SJSA1 (cell line): ENCODE measurements at regions not wholly inside any gene's neighbourhood (a gene's known extent, or its start where the extent isn't known, plus 50 kb on each side); places are given as distances from the start of the nearest gene placed in this dataset.
A peak's percentile ranks its signal among the peaks of the same experiment; 100 is the strongest.

ENCODE experiments used
- DNase-seq, 2 experiments: peaks; one replicate each; pipeline ENCODE4 v3.0.0-alpha.2; 2015 to 2020; ENCODE audit warnings: low spot score in 2 of 2, low read depth in 1 of 2
- H3K27ac ChIP-seq: fragments of 250-450 bp; sonication (Bioruptor Pico); 2 replicates; pipeline ENCODE4 v1.5.1; 2020; ENCODE audit warnings: mild to moderate bottlenecking, moderate library complexity
- H3K27me3 ChIP-seq: fragments of 250-450 bp; sonication (Bioruptor Pico); replicated peaks from 2 replicates; pipeline ENCODE4 v1.5.1; 2020; ENCODE audit warnings: mild to moderate bottlenecking, moderate library complexity
- H3K36me3 ChIP-seq: fragments of 250-450 bp; sonication (Bioruptor Pico); 2 replicates; pipeline ENCODE4 v1.5.1; 2020; ENCODE audit warnings: mild to moderate bottlenecking
- H3K4me1 ChIP-seq: fragments of 250-450 bp; sonication (Bioruptor Pico); replicated peaks from 2 replicates; pipeline ENCODE4 v1.6.1; 2021; ENCODE audit warnings: mild to moderate bottlenecking
- H3K4me3 ChIP-seq: fragments of 250-450 bp; sonication (Bioruptor Pico); 2 replicates; pipeline ENCODE4 v1.5.1; 2020; ENCODE audit warnings: mild to moderate bottlenecking
- H3K9me3 ChIP-seq: fragments of 250-450 bp; sonication (Bioruptor Pico); replicated peaks from 2 replicates; pipeline ENCODE4 v1.5.1; 2020; ENCODE audit warnings: mild to moderate bottlenecking

GRCh38 chr7:3242398-3242972 is 58.6 kb upstream of the SDK1 start:
- H3K27ac ChIP-seq = no peak overlapping the region
- H3K4me1 ChIP-seq = peaks cover 29% of the 10 kb centered on the region
- H3K27me3 ChIP-seq = no peaks in the 10 kb centered on the region
- H3K9me3 ChIP-seq = peaks cover 6% of the 10 kb centered on the region; the same call in 1 of the 2 replicates
- no peak overlapping the region for H3K4me3 ChIP-seq
- H3K36me3 ChIP-seq = no peaks in the 10 kb centered on the region
- DNase-seq = no peak

- no peaks in the 10 kb centered on the region for H3K36me3 ChIP-seq
- H3K27me3 ChIP-seq = no peaks in the 10 kb centered on the region
- H3K27ac ChIP-seq = no peak overlapping the region
- DNase-seq = peak; percentile 5 to 31
- H3K4me1 ChIP-seq = peaks cover 29% of the 10 kb centered on the region
- H3K4me3 ChIP-seq = no peak overlapping the region
- peaks cover 6% of the 10 kb centered on the region; the same call in 1 of the 2 replicates for H3K9me3 ChIP-seq
Observed at GRCh38 chr7:3243256-3243655, 57.8 kb upstream of the SDK1 start.

GRCh38 chr7:3243680-3244079 is 57.4 kb upstream of the SDK1 start:
- peaks cover 6% of the 10 kb centered on the region; the same call in 1 of the 2 replicates for H3K9me3 ChIP-seq
- no peak overlapping the region; the same call in 1 of the 2 replicates for H3K27ac ChIP-seq
- peak in 1 of 2 experiments; percentile 21 for DNase-seq

GRCh38 chr7:3244241-3244814 is 56.7 kb upstream of the SDK1 start:
- DNase-seq = peak; percentile 78 to 90
- H3K4me3 ChIP-seq = no peak overlapping the region
- no peaks in the 10 kb centered on the region for H3K27me3 ChIP-seq
- peaks cover 6% of the 10 kb centered on the region; the same call in 1 of the 2 replicates for H3K9me3 ChIP-seq
- H3K27ac ChIP-seq = peak overlapping the region; percentile 85
- no peaks in the 10 kb centered on the region for H3K36me3 ChIP-seq
- H3K4me1 ChIP-seq = peaks cover 29% of the 10 kb centered on the region

More at GRCh38 chr7:3243680-3244079, 57.4 kb upstream of the SDK1 start:
- Histone ChIP-seq H3K4me1 (peaks cover 29% of the 10 kb centered on the region), H3K4me3 (no peak overlapping the region), H3K36me3 (no peaks in the 10 kb centered on the region), H3K27me3 (no peaks in the 10 kb centered on the region)

- peak in 1 of 2 experiments; percentile 0 for DNase-seq
- peaks cover 6% of the 10 kb centered on the region; the same call in 1 of the 2 replicates for H3K9me3 ChIP-seq
- H3K4me1 ChIP-seq = peaks cover 29% of the 10 kb centered on the region
- no peak overlapping the region for H3K4me3 ChIP-seq
- no peaks in the 10 kb centered on the region for H3K36me3 ChIP-seq
- H3K27me3 ChIP-seq = no peaks in the 10 kb centered on the region
- H3K27ac ChIP-seq = peak overlapping the region; percentile 85
Observed at GRCh38 chr7:3245077-3245476, 56.0 kb upstream of the SDK1 start.

GRCh38 chr7:3245721-3246120 is 55.3 kb upstream of the SDK1 start:
- no peak for DNase-seq

GRCh38 chr7:3246127-3246526 is 54.9 kb upstream of the SDK1 start:
- no peaks in the 10 kb centered on the region for H3K36me3 ChIP-seq
- peak in 1 of 2 experiments; percentile 4 for DNase-seq
- H3K27me3 ChIP-seq = no peaks in the 10 kb centered on the region
- H3K4me3 ChIP-seq = no peak overlapping the region
- H3K4me1 ChIP-seq = peaks cover 29% of the 10 kb centered on the region
- H3K9me3 ChIP-seq = peaks cover 6% of the 10 kb centered on the region; the same call in 1 of the 2 replicates
- H3K27ac ChIP-seq = no peak overlapping the region

More at GRCh38 chr7:3245721-3246120, 55.3 kb upstream of the SDK1 start:
- H3K4me3 ChIP-seq = no peak overlapping the region
- peaks cover 29% of the 10 kb centered on the region for H3K4me1 ChIP-seq
- peaks cover 6% of the 10 kb centered on the region; the same call in 1 of the 2 replicates for H3K9me3 ChIP-seq
- no peak overlapping the region for H3K27ac ChIP-seq
- H3K36me3 ChIP-seq = no peaks in the 10 kb centered on the region
- no peaks in the 10 kb centered on the region for H3K27me3 ChIP-seq

- Histone ChIP-seq H3K27me3 (no peaks in the 10 kb centered on the region), H3K9me3 (peaks cover 6% of the 10 kb centered on the region; the same call in 1 of the 2 replicates), H3K4me3 (no peak overlapping the region), H3K27ac (no peak overlapping the region), H3K4me1 (peaks cover 29% of the 10 kb centered on the region), H3K36me3 (no peaks in the 10 kb centered on the region)
- DNase-seq = peak in 1 of 2 experiments; percentile 1
Observed at GRCh38 chr7:3246651-3247050, 54.4 kb upstream of the SDK1 start.

- no peak overlapping the region for H3K4me3 ChIP-seq
- H3K4me1 ChIP-seq = peaks cover under 1% of the 10 kb centered on the region; the same call in 1 of the 2 replicates
- H3K9me3 ChIP-seq = peaks cover 6% of the 10 kb centered on the region; the same call in 1 of the 2 replicates
- no peaks in the 10 kb centered on the region for H3K36me3 ChIP-seq
- no peak for DNase-seq
- H3K27me3 ChIP-seq = no peaks in the 10 kb centered on the region
- H3K27ac ChIP-seq = no peak overlapping the region
Observed at GRCh38 chr7:3250725-3251124, 50.3 kb upstream of the SDK1 start.
